Prostate gland (tissue), 2 donors: ENCODE measurements at regions not wholly inside any gene's neighbourhood (a gene's known extent, or its start where the extent isn't known, plus 50 kb on each side); places are given as distances from the start of the nearest gene placed in this dataset.

Experiments used
- CTCF ChIP-seq, 4 experiments: fragments of 200-600 bp in 2 of 4; fragments of 450-650 bp in 2 of 4; sonication (generic) in 2 of 4; IDR thresholded peaks; 1 replicate in 3 of 4; 2 replicates in 1 of 4; pipeline ENCODE4 v1.5.1; 2016 to 2019; ENCODE audit warnings: antibody characterized with exemption in 4 of 4, mild to moderate bottlenecking in 2 of 4, moderate library complexity in 2 of 4
- POLR2AphosphoS5 ChIP-seq: sonication (generic); formaldehyde crosslinking; IDR thresholded peaks from one replicate; pipeline ENCODE4 v1.6.1; 2017; ENCODE audit warnings: antibody characterized with exemption

DNA sequence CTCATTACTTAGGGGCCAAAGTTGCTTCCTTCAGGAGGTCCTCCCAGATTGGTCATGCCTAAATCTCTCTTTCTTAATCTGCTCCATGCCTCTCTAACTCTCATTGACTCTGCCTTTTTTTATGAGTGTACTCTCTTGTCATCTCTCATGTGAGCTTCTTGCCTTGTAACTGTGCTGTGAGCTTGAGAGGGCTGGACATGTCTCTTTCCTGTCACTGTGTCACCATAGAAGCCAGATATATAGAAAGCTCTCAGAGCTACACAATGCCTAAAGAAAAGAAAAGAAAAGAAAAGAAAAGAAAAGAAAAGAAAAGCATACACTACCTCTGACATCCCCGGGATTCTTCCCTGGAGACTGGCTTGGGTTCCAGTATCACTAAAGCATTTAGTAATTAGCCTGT is 161.5 kb upstream of the SKOR2 start:
- no peak for TF ChIP-seq POLR2AphosphoS5
- no peak for TF ChIP-seq CTCF (IDR thresholded peaks at IDR 0.05)
